Left renal cortex interstitium (tissue), 4 donors: ENCODE measurements at regions not wholly inside any gene's neighbourhood (a gene's known extent, or its start where the extent isn't known, plus 50 kb on each side); places are given as distances from the start of the nearest gene placed in this dataset.

Experiments used
- DNase-seq, 4 donors: peaks; one replicate each; pipeline ENCODE4 v3.0.0-alpha.2; 2013; ENCODE audit warnings: low read depth in 4 of 4, low spot score in 2 of 4, missing footprints in 1 of 4

- no peak for DNase-seq
These were observed 260.8 kb upstream of the RRP15 start for GRCh38 chr1:218024211-218024720.

- DNase-seq, result no peak
These were observed 259.6 kb upstream of the RRP15 start for GRCh38 chr1:218025454-218025853.

- DNase-seq, result no peak
These were observed 257.9 kb upstream of the RRP15 start for GRCh38 chr1:218027152-218027551.

GRCh38 chr1:218030846-218031245, 254.2 kb upstream of the RRP15 start:
- DNase-seq, result no peak

- no peak for DNase-seq
These were observed 253.2 kb upstream of the RRP15 start for GRCh38 chr1:218031901-218032300.

GRCh38 chr1:218034468-218034867, 250.6 kb upstream of the RRP15 start:
- DNase-seq, result no peak

- DNase-seq, result no peak
These were observed 236.2 kb upstream of the RRP15 start for GRCh38 chr1:218048828-218049420.

- peak in 1 of 4 donors; percentile 17 for DNase-seq
These were observed 235.5 kb upstream of the RRP15 start for GRCh38 chr1:218049641-218050040.

GRCh38 chr1:218058730-218059129, 226.4 kb upstream of the RRP15 start:
- DNase-seq, result no peak

- no peak for DNase-seq
These were observed 220.7 kb upstream of the RRP15 start for GRCh38 chr1:218064426-218064825.

GRCh38 chr1:218066332-218066731, 218.8 kb upstream of the RRP15 start:
- DNase-seq, result no peak

- no peak for DNase-seq
These were observed 216.9 kb upstream of the RRP15 start for GRCh38 chr1:218068241-218068640.

GRCh38 chr1:218069180-218069579, 215.9 kb upstream of the RRP15 start:
- DNase-seq, result no peak

GRCh38 chr1:218073062-218073461, 212.0 kb upstream of the RRP15 start:
- DNase-seq, result no peak

- DNase-seq, result no peak
These were observed 206.2 kb upstream of the RRP15 start for GRCh38 chr1:218078916-218079315.

- DNase-seq, result no peak
These were observed 205.7 kb upstream of the RRP15 start for GRCh38 chr1:218079347-218079746.

GRCh38 chr1:218079820-218080219, 205.3 kb upstream of the RRP15 start:
- DNase-seq, result no peak

- no peak for DNase-seq
These were observed 204.2 kb upstream of the RRP15 start for GRCh38 chr1:218080863-218081262.

- no peak for DNase-seq
These were observed 203.7 kb upstream of the RRP15 start for GRCh38 chr1:218081358-218081757.

GRCh38 chr1:218090459-218090858, 194.6 kb upstream of the RRP15 start:
- DNase-seq, result no peak

- DNase-seq, result no peak
These were observed 183.7 kb upstream of the RRP15 start for GRCh38 chr1:218101409-218101808.

- DNase-seq, result no peak
These were observed 177.1 kb upstream of the RRP15 start for GRCh38 chr1:218108034-218108433.

- DNase-seq, result no peak
These were observed 172.2 kb upstream of the RRP15 start for GRCh38 chr1:218112862-218113261.
